Panc1 (cell line): ENCODE measurements at regions not wholly inside any gene's neighbourhood (a gene's known extent, or its start where the extent isn't known, plus 50 kb on each side); places are given as distances from the start of the nearest gene placed in this dataset.

Experiments
- ATAC-seq: fragments of 200-7000 bp; cut with Tn5 transposase; 2 replicates; pipeline ENCODE4 v1.9.1; 2020; ENCODE audit warnings: mild to moderate bottlenecking, moderate library complexity
- BruUV-seq: library from RNA; stranded (reverse); fragments of 400-500 nt; replicated peaks from 2 replicates; lab custom pipeline; 2021; lab: Mats Ljungman, UMichigan
- CTCF ChIA-PET: fragments of 300-600 bp; sonication (Branson Sonifier 250); formaldehyde crosslinking; loops from one replicate; lab custom pipeline; 2022; ENCODE audit warnings: antibody characterized with exemption; lab: Charles Lee
- POLR2A ChIA-PET: fragments of 300-600 bp; sonication (Branson Sonifier 250); formaldehyde crosslinking; loops from one replicate; lab custom pipeline; 2022; ENCODE audit warnings: antibody characterized with exemption; lab: Charles Lee
- DNase-seq: peaks from one replicate; pipeline ENCODE4 v3.0.0-alpha.2; 2010; ENCODE audit warnings: low read depth, low spot score
- H3K27ac ChIP-seq: 2 replicates; pipeline ENCODE4 v1.5.1; 2011; ENCODE audit warnings: mild to moderate bottlenecking, low read length, inconsistent platforms
- H3K27me3 ChIP-seq: fragments of 200-500 bp; sonication (Bioruptor generic); 2 replicates; pipeline ENCODE4 v1.6.0; 2014; ENCODE audit warnings: low read length, inconsistent platforms; ENCODE audit not compliant: control insufficient read depth, insufficient read depth
- H3K36me3 ChIP-seq: fragments of 200-500 bp; sonication (Bioruptor generic); 2 replicates; pipeline ENCODE4 v1.5.1; 2014; ENCODE audit warnings: inconsistent platforms, mild to moderate bottlenecking, low read length, moderate library complexity; ENCODE audit not compliant: control insufficient read depth, insufficient read depth
- H3K4me1 ChIP-seq: 2 replicates; pipeline ENCODE4 v1.5.1; 2011; ENCODE audit warnings: inconsistent platforms, mild to moderate bottlenecking, low read length, moderate library complexity; ENCODE audit not compliant: control insufficient read depth, insufficient read depth
- H3K4me3 ChIP-seq, 2 experiments: 2 replicates each; pipeline ENCODE4 v1.5.1; 2011 to 2012; ENCODE audit warnings: low read depth in 2 of 2, low read length in 2 of 2, mild to moderate bottlenecking in 2 of 2, inconsistent platforms in 1 of 2, moderate library complexity in 1 of 2
- H3K9me3 ChIP-seq: fragments of 200-500 bp; sonication (Bioruptor generic); 2 replicates; pipeline ENCODE4 v1.5.1; 2014; ENCODE audit warnings: low read depth, mild to moderate bottlenecking, inconsistent platforms, low read length, moderate library complexity; ENCODE audit not compliant: control insufficient read depth, insufficient read depth
- CTCF ChIP-seq: fragments of 450-650 bp; IDR thresholded peaks from 2 replicates; pipeline ENCODE4 v1.5.1; 2017; ENCODE audit warnings: mild to moderate bottlenecking
- POLR2AphosphoS5 ChIP-seq: IDR thresholded peaks from 2 replicates; pipeline ENCODE4 v1.6.1; 2012; ENCODE audit warnings: mild to moderate bottlenecking, low read depth, low read length, moderate library complexity
- REST ChIP-seq, 2 experiments: IDR thresholded peaks; 2 replicates each; pipeline ENCODE4 v1.6.1; 2011 to 2012; ENCODE audit warnings: low read depth in 2 of 2, control low read depth in 1 of 2, low read length in 1 of 2, mild to moderate bottlenecking in 1 of 2, moderate library complexity in 1 of 2; ENCODE audit not compliant: insufficient read depth in 1 of 2
- SIN3A ChIP-seq: IDR thresholded peaks from 2 replicates; pipeline ENCODE4 v1.6.1; 2012; ENCODE audit warnings: low read depth, mild to moderate bottlenecking, low read length, moderate library complexity, borderline replicate concordance; ENCODE audit not compliant: insufficient read depth
- TCF7L2 ChIP-seq: IDR thresholded peaks from 2 replicates; pipeline ENCODE4 v1.6.1; 2011; ENCODE audit warnings: mild to moderate bottlenecking, low read depth, low read length, inconsistent platforms
- in situ Hi-C: cut with HindIII; loops from 2 replicates; pipeline ENCODE4 v1.10.0; 2016; ENCODE audit warnings: low sequenced_read_pairs, low pct_unique_long_range_greater_than_20kb
- intact Hi-C: fragments of 100-400 bp; cut with micrococcal nuclease; formaldehyde crosslinking; loops from one replicate; pipeline ENCODE4 v1.10.0; 2022; ENCODE audit not compliant: unreplicated experiment

GRCh38 chr3:107464037-107464436 is 58.7 kb upstream of the BBX start:
- no peak for TF ChIP-seq POLR2AphosphoS5
- TF ChIP-seq CTCF, result no peak
- no peak for TF ChIP-seq REST (IDR thresholded peaks at IDR 0.05; ENCODE audit: insufficient read depth in 1 of 2, low read depth in 2 of 2, low read length in 1 of 2)
- no peak for TF ChIP-seq SIN3A
- TF ChIP-seq TCF7L2, result no peak
- H3K36me3 ChIP-seq, result no peaks in the 10 kb centered on the region
- no peak overlapping the region for H3K4me3 ChIP-seq
- ChIA-PET POLR2A (no interaction called here), CTCF (no interaction called here)
- H3K4me1 ChIP-seq, result no peaks in the 10 kb centered on the region
- no peak overlapping the region for H3K27ac ChIP-seq
- no peaks in the 10 kb centered on the region for H3K9me3 ChIP-seq
- ATAC-seq, result no peak
- H3K27me3 ChIP-seq, result no peaks in the 10 kb centered on the region; the same call in 1 of the 2 replicates
- no TSS peak for BruUV-seq
- DNase-seq, result no peak
- intact Hi-C loops (no loop called here), in situ Hi-C loops (no loop called here)

- ATAC-seq (no peak), DNase-seq (no peak)
- Histone ChIP-seq H3K36me3 (no peaks in the 10 kb centered on the region), H3K27me3 (peaks cover 3% of the 10 kb centered on the region), H3K27ac (no peak overlapping the region), H3K4me3 (no peak overlapping the region), H3K9me3 (no peaks in the 10 kb centered on the region), H3K4me1 (no peaks in the 10 kb centered on the region)
- no TSS peak for BruUV-seq
- ChIA-PET CTCF (no interaction called here), POLR2A (no interaction called here)
- TF ChIP-seq TCF7L2, result no peak
- no peak for TF ChIP-seq POLR2AphosphoS5
- TF ChIP-seq REST (IDR thresholded peaks at IDR 0.05; ENCODE audit: insufficient read depth in 1 of 2, low read depth in 2 of 2, low read length in 1 of 2), result no peak
- TF ChIP-seq SIN3A, result no peak
- TF ChIP-seq CTCF, result no peak
- in situ Hi-C loops, result no loop called here
- intact Hi-C loops, result no loop called here
These were observed 57.6 kb upstream of the BBX start for GRCh38 chr3:107465064-107465631.
